Kidney (tissue), 13 donors: ENCODE measurements at regions not wholly inside any gene's neighbourhood (a gene's known extent, or its start where the extent isn't known, plus 50 kb on each side); places are given as distances from the start of the nearest gene placed in this dataset.

Experiments used
- DNase-seq, 5 donors: peaks; one replicate each; pipeline ENCODE4 v3.0.0-alpha.2; 2013 to 2020
- FAIRE-seq: peaks from 2 replicates; lab custom pipeline; 2012; peaks lifted over from hg19 to GRCh38; lab: Jason Lieb, UNC
- H3K27ac ChIP-seq, 2 donors: one replicate each; pipeline ENCODE4 v1.7.0; 2013; ENCODE audit warnings: low read depth in 2 of 2, low read length in 2 of 2, inconsistent platforms in 1 of 2
- H3K27me3 ChIP-seq: one replicate; pipeline ENCODE4 v1.7.1; 2013; ENCODE audit warnings: low read length, inconsistent platforms; ENCODE audit not compliant: control insufficient read depth, insufficient read depth
- H3K36me3 ChIP-seq, 3 donors: one replicate each; pipeline versions ENCODE4 v1.7.0 to v1.7.1; 2013; ENCODE audit warnings: low read length in 3 of 3, control low read depth in 1 of 3, inconsistent platforms in 1 of 3; ENCODE audit not compliant: insufficient read depth in 3 of 3, control insufficient read depth in 2 of 3
- H3K4me1 ChIP-seq, 3 donors: one replicate each; pipeline versions ENCODE4 v1.7.0 to v1.7.1; 2013; ENCODE audit warnings: low read length in 3 of 3, inconsistent platforms in 1 of 3, low read depth in 1 of 3; ENCODE audit not compliant: control insufficient read depth in 2 of 3, insufficient read depth in 2 of 3
- H3K4me3 ChIP-seq, 3 donors: one replicate each; pipeline versions ENCODE4 v1.7.0 to v1.8.1; 2013; ENCODE audit warnings: low read length in 3 of 3, control low read depth in 1 of 3, inconsistent platforms in 1 of 3
- H3K9ac ChIP-seq, 3 donors: one replicate each; pipeline versions ENCODE4 v1.7.0 to v1.7.1; 2013; ENCODE audit warnings: low read length in 3 of 3, control low read depth in 1 of 3, inconsistent platforms in 1 of 3
- H3K9me3 ChIP-seq, 3 donors: one replicate each; pipeline versions ENCODE4 v1.7.0 to v1.7.1; 2013; ENCODE audit warnings: low read length in 3 of 3, control low read depth in 1 of 3, inconsistent platforms in 1 of 3; ENCODE audit not compliant: control insufficient read depth in 2 of 3, insufficient read depth in 1 of 3
- CTCF ChIP-seq: IDR thresholded peaks from 3 replicates; pipeline ENCODE4 v1.5.1; 2012; ENCODE audit warnings: mild to moderate bottlenecking, moderate library complexity, borderline replicate concordance; ENCODE audit not compliant: insufficient read depth; ENCODE audit errors: extremely low read depth
- intact Hi-C: fragments of 100-400 bp; cut with DNase I; formaldehyde crosslinking; loops from one replicate; pipeline ENCODE4 v1.11.1; 2022
- donor health status: control.
- donor health status: control.
- donor health status: control.
- donor health status: control.
- donor health status: control.
- donor health status: DM: yes; HTN: yes; CAD: no.
- donor health status: Normal renal cell carcinoma (clear cell type).

- FAIRE-seq (no peak), DNase-seq (no peak)
- Histone ChIP-seq H3K4me1 (no peaks in the 10 kb centered on the region), H3K36me3 (no peaks in the 10 kb centered on the region), H3K4me3 (no peak overlapping the region), H3K27me3 (no peaks in the 10 kb centered on the region), H3K27ac (no peak overlapping the region), H3K9ac (no peak overlapping the region), H3K9me3 (peaks cover 0 to 13% (median 4%) of the 10 kb centered on the region in 3 donors)
- intact Hi-C loops: no loop called here
- no peak for TF ChIP-seq CTCF
Measured at GRCh38 chr18:78557371-78557770, 422.2 kb upstream of the SALL3 start.

- no peaks in the 10 kb centered on the region for H3K4me1 ChIP-seq
- no peak for TF ChIP-seq CTCF
Measured at GRCh38 chr18:78558101-78558810, 421.4 kb upstream of the SALL3 start.

DNA sequence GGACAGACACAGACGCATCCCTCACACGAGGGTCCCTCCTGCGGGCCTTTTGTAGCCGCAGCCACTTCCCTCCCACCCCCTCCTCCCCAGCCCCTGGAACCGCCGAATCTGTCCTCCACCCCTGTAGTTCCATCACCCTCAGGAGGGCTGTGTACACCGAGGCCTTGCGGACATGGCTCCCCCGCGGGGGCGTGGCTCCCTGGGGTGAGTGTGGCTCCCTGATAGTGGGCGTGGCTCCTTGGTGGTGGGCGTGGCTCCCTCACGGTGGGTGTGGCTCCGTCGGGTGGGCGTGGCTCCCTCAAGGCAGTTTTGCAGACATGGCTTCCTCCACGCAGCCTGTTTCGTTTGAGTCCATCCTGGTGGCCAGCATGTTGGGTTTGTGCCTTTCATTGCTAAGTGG, 420.7 kb upstream of the SALL3 start:
- H3K36me3 ChIP-seq: no peaks in the 10 kb centered on the region
- H3K4me3 ChIP-seq: no peak overlapping the region
- no peak for DNase-seq
- no peak overlapping the region for H3K27ac ChIP-seq
- no peak for TF ChIP-seq CTCF
- H3K9ac ChIP-seq: no peak overlapping the region
- no peak for FAIRE-seq
- H3K4me1 ChIP-seq: no peaks in the 10 kb centered on the region
- H3K9me3 ChIP-seq: peaks cover 0 to 10% (median 4%) of the 10 kb centered on the region in 3 donors
- intact Hi-C loops: no loop called here
- H3K27me3 ChIP-seq: no peaks in the 10 kb centered on the region

More at GRCh38 chr18:78558101-78558810, 421.4 kb upstream of the SALL3 start:
- H3K9ac ChIP-seq: no peak overlapping the region
- peaks cover 0 to 13% (median 4%) of the 10 kb centered on the region in 3 donors for H3K9me3 ChIP-seq
- intact Hi-C loops: no loop called here
- FAIRE-seq (no peak), DNase-seq (no peak)
- H3K36me3 ChIP-seq: no peaks in the 10 kb centered on the region
- no peaks in the 10 kb centered on the region for H3K27me3 ChIP-seq
- no peak overlapping the region for H3K27ac ChIP-seq
- no peak overlapping the region for H3K4me3 ChIP-seq
